ENCODE measurements at regions not wholly inside any gene's neighbourhood (a gene's known extent, or its start where the extent isn't known, plus 50 kb on each side); places are given as distances from the start of the nearest gene placed in this dataset.

GRCh38 chr6:77178821-77179220 is 284.5 kb downstream of the HTR1B start:
- TF ChIP-seq CTCF (IDR thresholded peaks at IDR 0.05; ENCODE audit: partially characterized antibody, unreplicated experiment): no peak
- H3K27ac Mint-ChIP-seq (ENCODE audit: unreplicated experiment): no peak overlapping the region
- no peaks in the 10 kb centered on the region for H3K36me3 Mint-ChIP-seq (ENCODE audit: unreplicated experiment)
- no peak overlapping the region for H3K4me3 Mint-ChIP-seq (ENCODE audit: unreplicated experiment)
- H3K4me1 Mint-ChIP-seq (ENCODE audit: low read depth, unreplicated experiment): peaks cover 2% of the 10 kb centered on the region
- H3K27me3 Mint-ChIP-seq (ENCODE audit: unreplicated experiment): no peaks in the 10 kb centered on the region
- no peaks in the 10 kb centered on the region for H3K9me3 Mint-ChIP-seq (ENCODE audit: unreplicated experiment)
- no peak for DNase-seq

- H3K4me3 Mint-ChIP-seq (ENCODE audit: unreplicated experiment): no peak overlapping the region
- no peaks in the 10 kb centered on the region for H3K36me3 Mint-ChIP-seq (ENCODE audit: unreplicated experiment)
- H3K27ac Mint-ChIP-seq (ENCODE audit: unreplicated experiment): no peak overlapping the region
- TF ChIP-seq CTCF (IDR thresholded peaks at IDR 0.05; ENCODE audit: partially characterized antibody, unreplicated experiment): no peak
- no peaks in the 10 kb centered on the region for H3K9me3 Mint-ChIP-seq (ENCODE audit: unreplicated experiment)
- no peak for DNase-seq
- H3K27me3 Mint-ChIP-seq (ENCODE audit: unreplicated experiment): no peaks in the 10 kb centered on the region
- H3K4me1 Mint-ChIP-seq (ENCODE audit: low read depth, unreplicated experiment): peaks cover 2% of the 10 kb centered on the region
Observed at GRCh38 chr6:77177470-77177869, 285.8 kb downstream of the HTR1B start.

- Mint-ChIP-seq H3K4me1 (ENCODE audit: low read depth, unreplicated experiment) (no peaks in the 10 kb centered on the region), H3K27me3 (ENCODE audit: unreplicated experiment) (peaks cover 2% of the 10 kb centered on the region), H3K9me3 (ENCODE audit: unreplicated experiment) (no peaks in the 10 kb centered on the region), H3K27ac (ENCODE audit: unreplicated experiment) (no peak overlapping the region), H3K4me3 (ENCODE audit: unreplicated experiment) (no peak overlapping the region), H3K36me3 (ENCODE audit: unreplicated experiment) (no peaks in the 10 kb centered on the region)
- TF ChIP-seq CTCF (IDR thresholded peaks at IDR 0.05; ENCODE audit: partially characterized antibody, unreplicated experiment): no peak
- no peak for DNase-seq
Observed at GRCh38 chr6:77173472-77174074, 289.7 kb downstream of the HTR1B start.

GRCh38 chr6:77172578-77172977 is 290.7 kb downstream of the HTR1B start:
- Mint-ChIP-seq H3K4me3 (ENCODE audit: unreplicated experiment) (no peak overlapping the region), H3K9me3 (ENCODE audit: unreplicated experiment) (no peaks in the 10 kb centered on the region), H3K4me1 (ENCODE audit: low read depth, unreplicated experiment) (no peaks in the 10 kb centered on the region), H3K36me3 (ENCODE audit: unreplicated experiment) (no peaks in the 10 kb centered on the region), H3K27me3 (ENCODE audit: unreplicated experiment) (peaks cover 2% of the 10 kb centered on the region), H3K27ac (ENCODE audit: unreplicated experiment) (no peak overlapping the region)
- DNase-seq: no peak
- no peak for TF ChIP-seq CTCF (IDR thresholded peaks at IDR 0.05; ENCODE audit: partially characterized antibody, unreplicated experiment)

- no peak for TF ChIP-seq CTCF (IDR thresholded peaks at IDR 0.05; ENCODE audit: partially characterized antibody, unreplicated experiment)
- Mint-ChIP-seq H3K36me3 (ENCODE audit: unreplicated experiment) (no peaks in the 10 kb centered on the region), H3K27me3 (ENCODE audit: unreplicated experiment) (no peaks in the 10 kb centered on the region), H3K4me1 (ENCODE audit: low read depth, unreplicated experiment) (no peaks in the 10 kb centered on the region), H3K27ac (ENCODE audit: unreplicated experiment) (no peak overlapping the region), H3K9me3 (ENCODE audit: unreplicated experiment) (no peaks in the 10 kb centered on the region), H3K4me3 (ENCODE audit: unreplicated experiment) (no peak overlapping the region)
- DNase-seq: no peak
Observed at GRCh38 chr6:77159730-77160129, 303.6 kb downstream of the HTR1B start.
